ENCODE measurements at regions not wholly inside any gene's neighbourhood (a gene's known extent, or its start where the extent isn't known, plus 50 kb on each side); places are given as distances from the start of the nearest gene placed in this dataset.

- Histone ChIP-seq H3K27ac (ENCODE audit: low read depth, low read length) (no peak overlapping the region), H3K36me3 (ENCODE audit: control insufficient read depth, low read length) (no peaks in the 10 kb centered on the region), H3K4me3 (ENCODE audit: low read length) (no peak overlapping the region), H3K9me3 (ENCODE audit: control insufficient read depth, insufficient read depth, low read length) (no peaks in the 10 kb centered on the region), H3K79me2 (ENCODE audit: control insufficient read depth, low read length) (no peaks in the 10 kb centered on the region), H3K27me3 (ENCODE audit: control insufficient read depth, low read length) (no peaks in the 10 kb centered on the region), H3K4me2 (ENCODE audit: low read length) (no peak overlapping the region), H4K20me1 (ENCODE audit: control insufficient read depth, insufficient read depth, low read depth, low read length) (no peaks in the 10 kb centered on the region), H3K4me1 (ENCODE audit: control insufficient read depth, low read length) (no peaks in the 10 kb centered on the region), H3K9me2 (replicated peaks; ENCODE audit: control insufficient read depth, low read length) (no peaks in the 10 kb centered on the region), H3F3A (ENCODE audit: control insufficient read depth, insufficient read depth) (no peaks in the 10 kb centered on the region)
- no peak for TF ChIP-seq EZH2phosphoT487 (IDR thresholded peaks at IDR 0.05; ENCODE audit: borderline replicate concordance, low read length)
- TF ChIP-seq CTCF (IDR thresholded peaks at IDR 0.05; ENCODE audit: low read depth, low read length, poor library complexity, severe bottlenecking), result no peak
Measured at GRCh38 chr3:69539134-69539533, 153.2 kb upstream of the FRMD4B start.

GRCh38 chr3:69538281-69538680 lies 152.4 kb upstream of the FRMD4B start:
- H3K27ac ChIP-seq (ENCODE audit: low read depth, low read length), result no peak overlapping the region
- H3K4me2 ChIP-seq (ENCODE audit: low read length), result no peak overlapping the region
- no peaks in the 10 kb centered on the region for H3K9me2 ChIP-seq (replicated peaks; ENCODE audit: control insufficient read depth, low read length)
- no peaks in the 10 kb centered on the region for H3K4me1 ChIP-seq (ENCODE audit: control insufficient read depth, low read length)
- TF ChIP-seq CTCF (IDR thresholded peaks at IDR 0.05; ENCODE audit: low read depth, low read length, poor library complexity, severe bottlenecking) (no peak), EZH2phosphoT487 (IDR thresholded peaks at IDR 0.05; ENCODE audit: borderline replicate concordance, low read length) (no peak)
- H3K79me2 ChIP-seq (ENCODE audit: control insufficient read depth, low read length), result no peaks in the 10 kb centered on the region
- H3K27me3 ChIP-seq (ENCODE audit: control insufficient read depth, low read length), result no peaks in the 10 kb centered on the region
- H3K9me3 ChIP-seq (ENCODE audit: control insufficient read depth, insufficient read depth, low read length), result no peaks in the 10 kb centered on the region
- H4K20me1 ChIP-seq (ENCODE audit: control insufficient read depth, insufficient read depth, low read depth, low read length), result no peaks in the 10 kb centered on the region
- no peaks in the 10 kb centered on the region for H3F3A ChIP-seq (ENCODE audit: control insufficient read depth, insufficient read depth)
- H3K4me3 ChIP-seq (ENCODE audit: low read length), result no peak overlapping the region
- no peaks in the 10 kb centered on the region for H3K36me3 ChIP-seq (ENCODE audit: control insufficient read depth, low read length)

- H3K27ac ChIP-seq (ENCODE audit: low read depth, low read length), result no peak overlapping the region
- no peaks in the 10 kb centered on the region for H3K27me3 ChIP-seq (ENCODE audit: control insufficient read depth, low read length)
- no peak for TF ChIP-seq EZH2phosphoT487 (IDR thresholded peaks at IDR 0.05; ENCODE audit: borderline replicate concordance, low read length)
- no peak for TF ChIP-seq CTCF (IDR thresholded peaks at IDR 0.05; ENCODE audit: low read depth, low read length, poor library complexity, severe bottlenecking)
- H3K36me3 ChIP-seq (ENCODE audit: control insufficient read depth, low read length), result no peaks in the 10 kb centered on the region
- no peaks in the 10 kb centered on the region for H3K79me2 ChIP-seq (ENCODE audit: control insufficient read depth, low read length)
- H3K4me1 ChIP-seq (ENCODE audit: control insufficient read depth, low read length), result no peaks in the 10 kb centered on the region
- no peaks in the 10 kb centered on the region for H3K9me2 ChIP-seq (replicated peaks; ENCODE audit: control insufficient read depth, low read length)
- H3F3A ChIP-seq (ENCODE audit: control insufficient read depth, insufficient read depth), result no peaks in the 10 kb centered on the region
- H3K4me2 ChIP-seq (ENCODE audit: low read length), result no peak overlapping the region
- H3K4me3 ChIP-seq (ENCODE audit: low read length), result no peak overlapping the region
- no peaks in the 10 kb centered on the region for H4K20me1 ChIP-seq (ENCODE audit: control insufficient read depth, insufficient read depth, low read depth, low read length)
- H3K9me3 ChIP-seq (ENCODE audit: control insufficient read depth, insufficient read depth, low read length), result no peaks in the 10 kb centered on the region
Measured at GRCh38 chr3:69536306-69537020, 150.6 kb upstream of the FRMD4B start.

All from DOHH2 (cell line).